HG03575 (cell line): ENCODE measurements at regions not wholly inside any gene's neighbourhood (a gene's known extent, or its start where the extent isn't known, plus 50 kb on each side); places are given as distances from the start of the nearest gene placed in this dataset.
"Not testable (repeated sequence)": the region's sequence is repeated elsewhere in the genome, so short reads cannot be mapped to it uniquely, and the experiment has no call there.

Source experiments
- ATAC-seq: cut with Tn5 transposase; IDR thresholded peaks from one replicate; pipeline ENCODE4 v1.9.1; 2021; ENCODE audit not compliant: unreplicated experiment, insufficient number of reproducible peaks, low FRiP score; ENCODE audit errors: extremely low read depth

GRCh38 chr6:4636191-4636880 lies 139.9 kb upstream of the CDYL start:
- ATAC-seq: no peak

- no peak for ATAC-seq
Measured at GRCh38 chr6:4635666-4636065, 140.5 kb upstream of the CDYL start.

- no peak for ATAC-seq
Measured at GRCh38 chr6:4632421-4632820, 143.8 kb upstream of the CDYL start.

GRCh38 chr6:4629789-4630188 lies 146.4 kb upstream of the CDYL start:
- ATAC-seq: not testable (repeated sequence)

- ATAC-seq: no peak
Measured at GRCh38 chr6:4625557-4625956, 150.6 kb upstream of the CDYL start.

- no peak for ATAC-seq
Measured at GRCh38 chr6:4624726-4625125, 151.5 kb upstream of the CDYL start.

GRCh38 chr6:4620284-4621151 lies 155.7 kb upstream of the CDYL start:
- ATAC-seq: no peak

GRCh38 chr6:4616311-4616710 lies 159.9 kb upstream of the CDYL start:
- no peak for ATAC-seq

GRCh38 chr6:4615891-4616290 lies 160.3 kb upstream of the CDYL start:
- no peak for ATAC-seq

GRCh38 chr6:4615231-4615630 lies 161.0 kb upstream of the CDYL start:
- ATAC-seq: no peak

GRCh38 chr6:4614637-4615036 lies 161.6 kb upstream of the CDYL start:
- no peak for ATAC-seq

- ATAC-seq: no peak
Measured at GRCh38 chr6:4613795-4614194, 162.4 kb upstream of the CDYL start.

GRCh38 chr6:4613381-4613780 lies 162.8 kb upstream of the CDYL start:
- no peak for ATAC-seq

GRCh38 chr6:4612636-4613171 lies 163.5 kb upstream of the CDYL start:
- ATAC-seq: no peak

- ATAC-seq: no peak
Measured at GRCh38 chr6:4611429-4612129, 164.6 kb upstream of the CDYL start.

GRCh38 chr6:4610256-4610655 lies 165.9 kb upstream of the CDYL start:
- no peak for ATAC-seq

- no peak for ATAC-seq
Measured at GRCh38 chr6:4608361-4609115, 167.7 kb upstream of the CDYL start.

- no peak for ATAC-seq
Measured at GRCh38 chr6:4607793-4608192, 168.4 kb upstream of the CDYL start.
